Fibroblast of skin of scalp (primary cell): ENCODE measurements at regions not wholly inside any gene's neighbourhood (a gene's known extent, or its start where the extent isn't known, plus 50 kb on each side); places are given as distances from the start of the nearest gene placed in this dataset.

Experiments
- DNase-seq: peaks from one replicate; pipeline ENCODE4 v3.0.0-alpha.2; 2013

DNA sequence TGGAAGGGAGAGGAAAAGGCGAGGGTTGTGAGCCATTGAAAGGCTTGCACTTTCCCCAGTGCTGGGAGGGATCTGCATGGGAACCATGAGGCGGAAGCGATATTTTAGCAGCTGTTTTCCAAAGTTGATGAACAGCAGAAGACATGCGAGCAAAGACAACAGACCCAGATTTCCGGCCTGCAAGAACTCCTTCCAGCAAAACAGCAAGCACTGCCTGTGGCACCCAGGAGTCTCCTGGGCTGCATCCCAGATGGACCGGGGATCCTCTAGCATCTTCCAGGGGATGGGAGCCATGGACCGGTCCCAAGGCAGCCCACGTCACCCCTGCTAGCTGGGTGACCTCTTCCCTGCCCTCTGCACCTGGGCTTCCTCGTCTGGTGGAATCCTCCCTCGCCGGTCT is 162.8 kb downstream of the IRF8 start:
- DNase-seq: no peak

DNA sequence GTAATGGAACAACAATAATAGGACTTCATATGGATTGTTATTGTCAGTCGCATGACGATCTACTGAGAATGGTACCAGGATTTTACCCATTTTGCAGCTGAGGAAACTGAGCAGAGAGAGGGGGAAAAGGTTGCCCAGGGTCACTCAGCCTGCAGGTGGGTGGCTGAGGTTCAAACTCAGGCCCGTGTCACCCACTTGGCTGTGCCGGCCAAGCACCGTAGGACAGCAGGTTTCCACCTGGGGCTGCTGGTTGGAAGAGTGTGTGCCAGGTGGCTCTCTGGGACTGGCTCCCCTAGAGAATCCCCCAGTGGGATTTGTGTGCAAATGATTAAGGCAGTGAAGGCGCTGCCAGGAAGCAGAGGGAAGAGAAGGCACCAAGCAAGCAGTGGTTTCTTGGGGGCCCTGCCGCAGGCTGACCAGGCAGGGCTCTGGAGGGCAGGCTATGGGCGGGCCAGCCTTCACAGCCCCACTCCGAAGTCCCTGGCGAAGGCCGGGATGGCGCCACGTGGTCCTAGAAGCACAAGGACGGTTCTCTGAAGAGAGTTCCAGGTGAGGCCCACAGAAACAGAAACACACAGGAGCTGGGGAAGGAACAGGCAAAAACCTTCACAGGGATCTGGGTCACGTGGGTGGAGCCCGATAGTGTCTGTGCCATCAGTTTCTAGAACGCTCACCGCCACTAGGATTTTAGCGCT is 163.5 kb downstream of the IRF8 start:
- no peak for DNase-seq

DNA sequence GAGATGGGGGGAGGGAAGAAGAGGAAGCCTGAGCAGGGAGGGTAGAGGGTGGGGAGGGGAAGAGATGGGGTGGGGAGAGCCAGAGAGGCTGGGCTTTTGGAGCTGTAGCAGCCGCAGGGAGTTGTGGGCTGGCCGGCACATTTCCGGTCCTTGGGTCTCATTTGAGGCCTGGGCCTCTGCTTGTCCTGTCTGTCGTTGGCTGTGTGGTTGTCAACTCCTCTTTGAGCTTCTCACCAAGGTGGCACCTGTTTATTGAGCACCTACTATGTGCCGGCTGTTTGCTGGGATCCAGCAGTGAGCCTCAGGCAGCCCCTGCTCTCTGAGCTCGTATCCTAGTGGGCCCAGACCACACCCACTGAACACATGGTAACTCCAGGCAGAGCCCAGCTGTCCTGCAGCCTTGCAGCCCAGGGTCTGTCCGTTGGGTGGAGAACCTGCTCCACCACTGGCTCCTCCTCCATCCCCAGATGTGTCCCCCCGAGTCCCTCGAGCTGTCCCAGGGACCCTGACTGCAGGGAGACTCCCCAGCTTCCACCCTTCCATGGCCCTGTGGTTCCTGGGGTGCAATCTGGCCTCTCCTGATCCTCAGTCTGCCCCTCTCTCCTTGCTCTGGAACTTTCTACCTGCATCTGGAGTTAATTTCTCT is 164.9 kb downstream of the IRF8 start:
- no peak for DNase-seq

DNA sequence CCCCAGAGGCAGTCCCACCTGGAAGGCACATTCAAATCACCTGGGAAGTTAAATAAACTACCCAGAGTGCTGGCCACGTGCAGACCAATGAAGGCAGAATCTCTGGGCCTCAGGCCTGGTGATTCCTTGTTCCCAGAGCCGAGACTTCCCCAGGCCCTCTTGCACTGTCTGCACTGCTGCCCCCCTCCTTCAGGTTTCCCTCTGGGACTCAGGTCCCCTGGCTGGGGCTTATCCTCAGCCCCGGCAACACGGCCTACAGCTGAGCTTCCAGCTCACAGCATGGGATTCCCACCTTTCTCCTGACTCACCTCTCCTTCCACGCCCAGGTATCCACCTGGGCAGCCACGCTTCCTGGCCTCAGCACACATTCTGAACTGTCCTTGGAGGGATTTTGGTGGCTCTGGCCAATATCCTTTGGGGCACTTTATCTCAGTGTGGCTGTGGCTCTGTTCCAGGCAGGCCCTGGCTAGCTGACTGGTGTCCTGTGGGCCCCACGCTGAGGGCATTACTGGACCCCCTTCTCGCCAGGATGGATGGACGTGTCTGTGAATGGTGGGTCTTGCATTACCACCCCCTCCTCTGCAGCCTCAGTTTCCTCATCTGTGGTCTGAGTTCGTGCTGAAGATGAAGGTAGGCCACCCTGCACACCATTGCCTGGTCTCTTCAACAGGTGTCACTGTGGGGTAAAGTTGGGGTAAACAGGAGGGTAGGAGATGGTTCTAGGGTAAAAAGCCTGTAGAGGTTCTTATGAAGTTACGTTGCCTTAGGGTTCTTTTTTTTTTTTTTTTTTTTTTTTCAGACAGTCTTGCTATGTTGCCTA is 165.7 kb downstream of the IRF8 start:
- no peak for DNase-seq

DNA sequence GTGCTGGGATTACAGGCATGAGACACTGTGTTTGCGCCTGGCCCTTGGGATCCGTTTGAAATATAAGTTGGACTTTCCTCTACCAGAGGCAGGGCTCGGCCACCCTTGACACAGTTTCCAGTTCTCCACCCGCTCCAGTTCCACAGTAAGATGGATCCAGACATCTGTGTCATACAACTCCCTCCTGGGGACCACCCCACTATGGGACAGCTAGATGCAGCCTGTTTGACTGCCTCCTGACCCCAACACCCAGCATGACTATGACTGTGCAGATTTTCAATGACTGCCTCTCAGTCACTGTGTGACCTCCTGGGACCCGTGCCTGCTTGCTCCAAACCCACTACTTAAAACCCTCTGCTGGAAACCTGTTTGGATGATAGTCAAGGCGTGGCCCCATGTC is 166.7 kb downstream of the IRF8 start:
- DNase-seq: no peak

DNA sequence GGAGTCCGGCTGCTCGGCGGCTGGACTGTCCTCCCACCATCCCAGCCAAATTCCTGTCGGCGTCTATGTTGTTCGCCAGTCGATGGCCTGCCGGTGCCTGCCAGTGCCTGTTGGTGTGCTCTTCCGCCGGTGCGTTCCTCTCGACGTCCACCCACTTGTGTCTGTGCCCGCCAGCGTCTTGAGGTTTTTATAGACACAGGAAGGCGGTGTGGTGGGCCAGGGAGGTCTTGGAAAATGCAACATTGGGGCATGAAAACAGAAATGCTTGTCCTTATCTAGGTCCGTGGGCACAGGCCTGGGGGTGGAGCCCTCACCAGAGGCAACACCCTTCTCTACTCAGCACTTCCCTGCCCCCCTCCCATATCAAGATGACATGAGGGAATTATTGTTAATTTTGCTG is 167.8 kb downstream of the IRF8 start:
- no peak for DNase-seq

DNA sequence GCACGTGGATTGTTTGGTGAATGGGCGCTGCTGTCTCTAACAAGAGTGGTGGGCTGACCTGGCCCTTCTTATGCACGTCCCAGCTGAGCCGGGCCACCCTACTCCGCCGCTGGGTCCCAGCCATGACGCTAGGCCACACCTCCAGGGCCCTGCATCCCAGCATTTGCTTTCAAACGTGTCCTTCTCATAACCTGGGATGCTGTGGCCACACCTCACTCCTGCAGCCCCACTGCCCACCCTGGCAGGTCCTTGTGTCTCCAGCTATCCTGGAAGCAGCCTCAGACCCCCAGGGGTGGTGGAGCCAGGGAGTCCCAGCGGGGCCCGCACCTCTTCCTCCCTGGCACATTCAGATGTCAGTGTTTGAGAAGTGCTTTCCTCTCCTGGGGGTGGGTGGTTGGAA is 168.6 kb downstream of the IRF8 start:
- DNase-seq: no peak

DNA sequence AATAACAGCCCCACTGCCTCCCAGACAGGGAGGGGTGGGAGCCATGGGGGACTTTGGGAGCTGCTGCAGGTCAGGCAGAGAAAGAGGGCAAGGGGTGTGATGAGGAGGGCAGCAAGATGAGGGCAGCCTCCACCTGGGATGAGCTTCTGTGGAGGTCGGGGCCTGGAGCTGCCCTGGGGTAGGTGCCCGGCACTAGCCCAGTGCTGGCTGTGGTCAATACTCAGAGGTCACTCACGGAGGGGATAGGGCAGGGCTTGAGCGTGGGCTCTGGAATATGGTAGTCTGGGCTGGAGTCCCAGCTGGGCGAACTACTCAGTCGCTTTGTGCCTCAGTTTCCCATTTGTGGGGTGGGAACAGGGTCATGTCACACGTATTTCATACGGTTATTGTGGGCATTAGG is 169.0 kb downstream of the IRF8 start:
- DNase-seq: no peak

DNA sequence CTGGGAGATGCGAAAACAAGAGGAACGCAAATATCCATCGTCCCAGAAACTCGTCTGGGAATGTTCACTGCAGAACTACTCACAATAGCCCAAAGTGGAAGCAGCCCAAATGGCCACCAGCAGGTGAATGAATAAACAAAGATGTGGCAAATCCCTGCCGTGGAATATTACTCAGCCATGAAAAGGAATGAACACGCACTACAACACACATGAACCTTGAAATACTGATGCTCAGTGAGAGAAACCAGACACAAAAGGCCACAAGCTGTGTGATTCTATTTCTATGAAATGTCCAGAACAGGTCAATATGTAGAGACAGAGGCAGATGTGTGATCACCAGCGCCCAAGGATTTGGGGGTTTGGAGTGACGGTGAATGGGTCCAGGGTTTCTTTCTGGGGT is 169.8 kb downstream of the IRF8 start:
- DNase-seq: no peak

DNA sequence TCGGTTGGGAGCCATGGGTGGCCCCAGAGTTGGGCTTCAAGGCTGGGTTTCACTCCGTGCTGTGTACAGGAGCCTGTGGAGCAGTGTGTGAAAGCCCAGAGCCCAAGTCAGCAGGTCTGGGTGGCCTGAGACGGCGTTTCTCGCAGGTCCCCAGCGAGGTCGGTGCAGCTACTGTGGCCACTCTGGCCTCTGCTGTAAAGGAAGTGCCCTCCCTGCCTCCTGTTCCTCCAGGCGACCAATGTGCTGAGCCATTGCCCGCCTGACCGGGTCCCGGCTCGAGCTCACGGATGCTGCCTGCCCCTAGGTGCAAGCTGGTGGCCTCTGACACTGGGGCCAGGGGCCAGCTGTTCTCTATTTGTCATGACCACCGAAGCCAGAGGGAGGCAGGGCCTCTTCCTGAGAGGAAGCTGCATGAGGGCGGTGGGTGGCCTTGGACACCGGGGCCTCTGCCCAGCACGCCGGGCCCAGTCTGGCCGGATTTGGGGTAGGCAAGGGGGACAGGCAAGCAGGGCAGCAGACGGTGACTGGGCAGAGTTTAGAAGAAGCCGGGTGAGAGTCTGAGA is 170.9 kb downstream of the IRF8 start:
- DNase-seq: no peak

DNA sequence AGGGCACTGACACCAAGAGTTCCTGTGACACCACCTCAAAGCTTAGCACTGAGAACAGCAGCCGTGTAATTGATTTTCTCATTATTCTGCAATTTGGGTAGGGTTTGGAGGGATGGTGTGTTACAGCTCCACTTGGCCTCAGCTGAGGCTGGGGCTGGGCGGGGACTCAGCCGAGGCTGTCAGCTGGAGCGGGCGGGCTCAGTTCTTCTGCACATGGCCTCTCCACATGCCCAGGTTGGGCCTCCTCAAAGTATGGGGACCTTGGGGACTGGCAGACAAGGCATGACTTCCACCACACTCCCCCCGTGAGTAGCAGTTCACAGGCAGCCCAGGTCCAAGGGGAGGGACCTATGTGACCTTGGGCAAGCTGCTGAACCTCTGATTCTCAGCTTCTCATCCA is 171.5 kb downstream of the IRF8 start:
- DNase-seq: no peak

DNA sequence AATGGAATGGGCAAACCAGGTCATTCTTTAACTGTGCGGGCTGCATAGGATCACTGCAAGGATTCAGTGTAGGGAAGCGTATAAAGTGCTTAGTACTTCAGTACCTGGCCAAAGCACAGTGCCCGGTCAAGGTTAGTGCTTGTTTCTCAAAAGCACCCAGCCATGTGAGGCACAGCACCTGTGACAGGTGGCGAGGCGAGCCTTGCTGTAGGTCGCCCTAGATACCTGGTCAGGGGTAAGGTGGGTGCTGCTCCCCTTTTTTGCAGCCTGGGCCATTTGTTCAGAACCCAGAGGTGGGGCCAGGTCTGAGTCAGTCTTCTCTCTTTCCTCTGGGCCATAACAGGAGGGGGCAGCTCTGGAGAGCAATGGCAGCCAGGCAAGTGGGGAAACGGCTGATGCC is 172.0 kb downstream of the IRF8 start:
- no peak for DNase-seq

DNA sequence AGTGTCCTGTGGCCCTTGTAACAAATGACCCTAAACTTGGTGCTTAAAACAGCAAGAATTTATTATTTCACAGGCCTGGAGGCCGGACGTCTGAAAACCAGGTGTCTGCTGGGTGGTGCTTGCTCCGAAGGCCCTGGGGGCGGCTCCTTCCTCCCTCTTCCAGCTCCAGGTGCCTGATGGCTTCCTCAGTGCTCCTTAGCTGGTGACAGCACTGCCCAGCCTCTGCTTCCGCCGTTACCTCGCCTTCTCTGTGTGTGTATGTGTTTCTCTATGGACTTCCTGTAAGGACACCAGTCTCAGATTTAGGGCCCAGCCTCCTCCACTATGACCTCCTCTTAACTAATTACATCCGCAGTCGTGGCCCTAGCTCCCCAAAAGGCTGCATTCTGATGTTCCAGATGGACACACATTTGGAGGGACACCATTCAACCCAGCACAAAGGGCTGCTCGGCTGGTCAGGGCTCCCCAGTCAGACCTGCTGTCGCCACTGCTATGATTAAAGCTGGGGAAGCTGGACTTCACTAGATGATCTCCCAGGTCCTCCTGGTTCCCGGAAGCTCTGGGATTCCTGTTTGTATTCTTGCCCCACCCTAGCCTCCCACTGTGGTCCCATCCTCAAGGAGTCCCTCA is 172.8 kb downstream of the IRF8 start:
- DNase-seq: no peak

DNA sequence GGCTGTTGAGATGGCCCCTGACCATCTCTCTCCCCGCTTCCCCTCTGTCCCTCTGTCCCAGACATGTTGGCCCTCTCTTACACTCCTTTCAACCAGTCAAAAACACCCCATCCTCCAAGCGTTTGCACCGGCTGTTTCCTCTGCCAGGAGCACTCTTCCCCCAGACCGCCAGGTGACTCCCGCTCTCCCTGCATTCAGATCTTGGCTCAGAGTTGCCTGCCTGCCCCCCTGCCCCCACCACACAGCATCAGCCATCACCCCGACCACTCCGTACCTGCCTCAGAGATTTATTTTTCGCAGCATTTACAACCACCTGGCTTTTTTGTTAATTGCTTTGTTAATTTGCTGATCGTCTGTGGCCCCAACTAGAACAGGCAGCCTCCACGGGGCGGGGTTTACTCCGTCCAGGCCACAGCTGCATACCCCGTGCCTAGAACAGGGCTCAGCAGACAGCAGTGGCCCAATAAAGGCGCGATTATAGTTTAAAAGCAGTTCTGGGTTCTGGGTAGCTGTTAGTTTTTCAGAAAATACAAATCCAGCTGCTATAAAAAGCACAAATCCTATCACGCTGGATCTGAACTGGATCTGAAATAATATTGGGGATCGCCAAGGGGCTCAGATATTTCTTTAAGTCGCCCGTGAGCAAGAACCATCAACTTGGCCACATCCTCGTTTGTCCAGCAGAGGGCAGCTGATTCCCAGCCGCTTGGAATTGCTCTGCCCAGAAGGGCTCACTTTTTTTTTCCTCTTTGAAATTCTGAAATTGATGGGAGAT is 173.6 kb downstream of the IRF8 start:
- DNase-seq: peak; percentile 65

DNA sequence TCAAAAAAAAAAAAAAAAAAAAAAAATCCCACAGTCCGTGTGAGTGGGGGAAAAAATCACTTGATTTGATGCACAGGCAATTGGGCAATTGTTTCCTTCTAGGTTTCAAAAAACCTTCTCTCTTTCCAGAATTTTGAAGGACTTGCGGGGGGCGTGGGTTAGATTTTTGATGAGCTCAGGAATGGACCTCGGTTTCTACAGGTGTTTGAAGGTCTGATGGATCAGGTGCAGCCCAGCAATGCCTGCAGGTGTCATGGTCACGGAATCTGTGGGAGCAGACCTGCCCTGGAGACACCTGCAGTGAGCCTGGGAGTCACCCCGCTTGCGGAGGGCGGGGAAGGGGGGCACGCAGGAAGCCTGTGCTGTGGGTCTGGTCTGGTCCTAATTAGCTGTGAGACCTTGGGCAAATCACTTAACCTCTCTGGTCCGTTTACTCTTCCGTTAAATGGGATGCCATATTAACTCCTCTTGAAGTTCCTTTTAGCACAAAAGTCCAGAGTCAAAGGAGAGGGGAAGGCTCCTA is 174.2 kb downstream of the IRF8 start:
- DNase-seq: no peak

DNA sequence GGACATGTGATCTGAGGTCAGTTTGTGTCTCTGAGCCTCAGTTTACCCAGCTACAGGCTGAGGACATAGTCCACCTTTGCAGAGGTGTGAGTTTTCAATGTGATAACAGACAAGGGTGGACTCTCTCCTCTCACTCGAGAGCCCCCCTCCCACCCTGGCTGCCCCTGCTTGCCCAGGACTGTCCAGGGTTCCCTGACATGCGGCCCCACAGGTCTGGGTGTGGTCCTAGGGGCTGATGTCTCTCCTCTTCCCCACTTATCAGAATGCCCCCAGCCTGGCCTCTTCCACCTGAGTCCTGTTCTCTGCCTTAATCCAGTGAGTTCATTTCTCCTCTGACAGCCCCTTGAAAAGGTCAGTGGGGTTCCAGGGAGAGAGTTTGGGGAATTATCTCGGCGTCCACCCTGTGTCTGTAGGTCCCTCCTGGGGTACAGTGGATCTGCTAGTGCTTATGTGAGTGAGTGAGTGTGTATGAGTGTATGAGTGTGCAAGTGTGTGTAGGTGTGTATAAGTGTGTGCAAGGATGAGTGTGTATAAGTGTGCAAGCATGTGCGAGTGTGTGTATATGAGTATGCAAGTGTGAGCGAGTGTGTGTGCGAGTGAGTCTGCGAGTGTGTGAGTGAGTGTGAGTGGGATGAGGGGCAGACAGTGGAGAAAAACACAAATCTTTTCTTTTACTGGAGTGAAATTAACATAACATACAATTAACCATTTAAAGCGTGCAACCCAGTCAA is 175.0 kb downstream of the IRF8 start:
- DNase-seq: no peak

DNA sequence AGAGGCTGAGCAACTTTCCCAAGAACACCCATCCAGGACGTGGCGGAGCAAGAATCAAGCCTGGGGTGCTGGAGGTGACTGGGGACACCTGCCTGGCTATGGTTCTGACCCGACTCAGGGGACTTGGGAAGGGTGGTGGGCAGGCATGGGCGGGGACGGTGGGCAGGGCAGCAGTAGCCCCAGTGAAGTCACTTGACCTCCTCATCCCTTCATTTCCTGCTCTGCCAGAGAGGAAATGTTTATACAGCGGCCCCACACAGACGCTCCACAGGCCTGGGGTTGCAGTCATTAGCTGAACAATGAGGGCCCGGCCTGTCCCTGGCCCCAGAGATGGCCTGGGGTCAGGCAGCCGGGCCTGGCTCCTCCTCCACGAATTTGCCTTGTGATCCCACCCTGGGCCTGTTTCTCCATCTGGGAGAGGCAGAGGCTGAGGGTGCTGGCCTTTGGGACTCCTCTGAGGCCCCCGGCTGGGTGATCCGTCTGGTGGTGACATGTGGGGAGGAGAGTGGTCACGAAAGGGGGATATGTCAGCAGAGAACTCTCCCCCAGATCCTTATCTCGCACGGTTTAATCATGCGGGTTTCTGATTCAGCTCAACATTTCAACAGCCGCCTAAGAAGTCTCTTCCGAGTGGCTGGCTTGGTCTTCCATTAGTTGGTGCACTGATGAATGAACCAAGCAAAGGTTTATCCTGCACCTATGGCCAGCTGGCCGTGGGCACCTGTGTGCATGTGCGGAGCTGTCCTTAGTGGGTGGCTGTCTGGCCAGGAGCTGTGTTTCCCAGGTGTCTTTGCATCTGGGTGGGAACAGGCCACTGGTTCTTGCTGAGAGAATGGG is 175.9 kb downstream of the IRF8 start:
- no peak for DNase-seq

DNA sequence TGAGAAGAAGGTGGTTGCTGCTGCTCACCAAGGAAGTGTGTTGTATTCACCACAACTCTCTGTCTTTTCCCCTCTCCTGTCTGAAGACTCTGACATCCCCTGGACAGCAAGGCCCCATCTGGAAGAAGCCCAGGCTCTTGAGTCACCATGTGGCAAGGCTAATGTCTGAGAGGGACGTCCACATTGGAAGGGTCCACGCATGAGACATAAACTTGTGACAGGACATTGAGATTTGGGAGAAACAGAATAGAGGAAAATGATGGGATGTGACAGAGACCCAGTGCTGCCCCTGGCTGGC is 176.5 kb downstream of the IRF8 start:
- no peak for DNase-seq

DNA sequence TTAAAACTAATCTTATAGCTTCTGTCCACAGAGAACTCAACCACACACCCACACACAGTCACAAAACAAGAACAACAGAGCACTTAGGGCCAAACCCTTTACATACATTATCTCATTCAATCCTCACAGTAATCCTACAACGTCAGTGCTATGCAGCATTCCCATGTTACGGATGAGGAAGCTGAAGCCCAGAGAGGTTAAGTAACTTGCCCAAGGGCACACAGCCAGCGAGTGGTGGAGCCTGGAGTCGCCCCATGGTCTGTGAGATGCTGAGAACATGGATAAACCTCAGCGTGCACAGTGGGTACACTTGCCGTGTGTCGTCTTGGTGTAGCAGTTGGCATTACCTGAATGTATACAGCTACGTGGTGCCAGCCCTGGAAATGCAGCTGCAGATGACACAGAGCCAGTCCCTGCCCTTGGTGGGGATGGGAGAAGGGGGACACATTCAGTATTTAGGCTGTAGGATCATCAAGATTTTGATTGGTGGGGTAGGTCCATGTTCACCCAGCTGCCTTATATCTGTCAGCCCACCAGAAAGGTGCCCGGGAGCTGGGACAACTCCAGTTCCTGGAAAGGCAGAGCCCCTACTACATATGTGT is 177.0 kb downstream of the IRF8 start:
- DNase-seq: no peak

DNA sequence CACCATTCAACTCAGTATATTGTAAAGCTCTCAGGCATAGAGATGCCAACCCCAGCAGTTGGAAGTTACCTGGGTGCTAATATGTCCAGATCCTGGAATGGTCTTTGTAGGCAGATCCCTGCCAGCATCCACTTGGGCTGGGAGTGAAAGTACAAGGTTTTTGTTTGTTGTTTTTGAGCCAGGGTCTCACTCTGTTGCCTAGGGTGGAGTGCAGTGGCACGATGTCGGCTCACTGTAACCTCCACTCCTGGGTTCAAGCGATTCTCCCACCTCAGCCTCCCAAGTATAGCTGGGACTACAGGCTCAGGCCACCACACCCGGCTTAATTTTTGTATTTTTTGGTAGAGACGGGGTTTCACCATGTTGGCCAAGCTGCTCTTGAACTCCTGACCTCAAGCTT is 177.6 kb downstream of the IRF8 start:
- DNase-seq: no peak
